ENCODE measurements at regions not wholly inside any gene's neighbourhood (a gene's known extent, or its start where the extent isn't known, plus 50 kb on each side); places are given as distances from the start of the nearest gene placed in this dataset.

GRCh38 chr12:46659824-46660223, 166.0 kb downstream of the SLC38A4 start:
- TF ChIP-seq CTCF (IDR thresholded peaks at IDR 0.05) (no peak), FOXP1 (CRISPR knock-in tag; IDR thresholded peaks at IDR 0.05; ENCODE audit: borderline replicate concordance) (no peak), MAX (CRISPR knock-in tag; IDR thresholded peaks at IDR 0.05) (no peak), ATF3 (CRISPR knock-in tag; conservative IDR thresholded peaks at IDR 0.05) (no peak), ZNF416 (CRISPR knock-in tag; IDR thresholded peaks at IDR 0.05) (no peak), SMAD3 (CRISPR knock-in tag; IDR thresholded peaks at IDR 0.05; ENCODE audit: borderline replicate concordance) (no peak), NR3C1 (CRISPR knock-in tag; conservative IDR thresholded peaks at IDR 0.05; ENCODE audit: low read depth) (no peak), ERG (CRISPR knock-in tag; IDR thresholded peaks at IDR 0.05) (no peak)

Measured in WTC11 (cell line).